Adipocyte (in vitro differentiated cells): ENCODE measurements at regions not wholly inside any gene's neighbourhood (a gene's known extent, or its start where the extent isn't known, plus 50 kb on each side); places are given as distances from the start of the nearest gene placed in this dataset.
"Not testable (repeated sequence)": the region's sequence is repeated elsewhere in the genome, so short reads cannot be mapped to it uniquely, and the experiment has no call there.

ENCODE experiments used
- DNase-seq: peaks from one replicate; pipeline ENCODE4 v3.0.0-alpha.2; 2015; ENCODE audit warnings: low read depth
- H3K27me3 ChIP-seq: replicated peaks from 2 replicates; pipeline ENCODE4 v1.7.0; 2013; ENCODE audit warnings: mild to moderate bottlenecking, low read length, moderate library complexity; ENCODE audit not compliant: control insufficient read depth, insufficient read depth
- H3K36me3 ChIP-seq: 2 replicates; pipeline ENCODE4 v1.7.0; 2013; ENCODE audit warnings: low read length, mild to moderate bottlenecking, moderate library complexity; ENCODE audit not compliant: control insufficient read depth, insufficient read depth, severe bottlenecking
- H3K4me1 ChIP-seq: 2 replicates; pipeline ENCODE4 v1.7.0; 2013; ENCODE audit warnings: mild to moderate bottlenecking, low read length, moderate library complexity; ENCODE audit not compliant: control insufficient read depth, insufficient read depth
- H3K4me3 ChIP-seq: 2 replicates; pipeline ENCODE4 v1.7.0; 2013; ENCODE audit warnings: mild to moderate bottlenecking, low read length, moderate library complexity
- H3K9ac ChIP-seq: 2 replicates; pipeline ENCODE4 v1.7.0; 2013; ENCODE audit warnings: mild to moderate bottlenecking, low read length, moderate library complexity
- H3K9me3 ChIP-seq: 2 replicates; pipeline ENCODE4 v1.7.0; 2013; ENCODE audit warnings: mild to moderate bottlenecking, low read length, moderate library complexity; ENCODE audit not compliant: control insufficient read depth

- no peak overlapping the region for H3K4me3 ChIP-seq
- no peaks in the 10 kb centered on the region for H3K36me3 ChIP-seq
- no peak for DNase-seq
- no peaks in the 10 kb centered on the region for H3K27me3 ChIP-seq
- no peaks in the 10 kb centered on the region for H3K9me3 ChIP-seq
- no peaks in the 10 kb centered on the region for H3K4me1 ChIP-seq
- H3K9ac ChIP-seq: no peak overlapping the region
Observed at GRCh38 chr3:87828046-87828445, 230.8 kb downstream of the CGGBP1 start.

GRCh38 chr3:87822563-87822962, 236.2 kb downstream of the CGGBP1 start:
- Histone ChIP-seq H3K27me3 (no peaks in the 10 kb centered on the region), H3K4me1 (no peaks in the 10 kb centered on the region), H3K4me3 (no peak overlapping the region), H3K9ac (no peak overlapping the region), H3K9me3 (no peaks in the 10 kb centered on the region), H3K36me3 (no peaks in the 10 kb centered on the region)
- DNase-seq: no peak

- H3K4me3 ChIP-seq, H3K9me3 ChIP-seq, H3K36me3 ChIP-seq, H3K4me1 ChIP-seq, DNase-seq, H3K27me3 ChIP-seq, H3K9ac ChIP-seq: not testable (repeated sequence)
Observed at GRCh38 chr3:87813503-87813902, 245.3 kb downstream of the CGGBP1 start.

GRCh38 chr3:87811953-87812352, 246.9 kb downstream of the CGGBP1 start:
- DNase-seq: no peak
- no peaks in the 10 kb centered on the region for H3K4me1 ChIP-seq
- H3K27me3 ChIP-seq: no peaks in the 10 kb centered on the region
- H3K4me3 ChIP-seq: no peak overlapping the region
- no peak overlapping the region for H3K9ac ChIP-seq
- H3K36me3 ChIP-seq: no peaks in the 10 kb centered on the region
- H3K9me3 ChIP-seq: no peaks in the 10 kb centered on the region

- DNase-seq: no peak
Observed at GRCh38 chr3:87810452-87811016, 248.3 kb downstream of the CGGBP1 start.

GRCh38 chr3:87805670-87806069, 253.1 kb downstream of the CGGBP1 start:
- Histone ChIP-seq H3K9ac (no peak overlapping the region), H3K9me3 (no peaks in the 10 kb centered on the region)

More at GRCh38 chr3:87810452-87811016, 248.3 kb downstream of the CGGBP1 start:
- Histone ChIP-seq H3K36me3 (no peaks in the 10 kb centered on the region), H3K27me3 (no peaks in the 10 kb centered on the region), H3K9me3 (no peaks in the 10 kb centered on the region), H3K4me3 (no peak overlapping the region), H3K9ac (no peak overlapping the region), H3K4me1 (no peaks in the 10 kb centered on the region)

GRCh38 chr3:87801409-87801808, 257.4 kb downstream of the CGGBP1 start:
- no peaks in the 10 kb centered on the region for H3K9me3 ChIP-seq
- no peak overlapping the region for H3K4me3 ChIP-seq
- no peak overlapping the region for H3K9ac ChIP-seq
- DNase-seq: no peak
- H3K4me1 ChIP-seq: no peaks in the 10 kb centered on the region
- peaks cover 4% of the 10 kb centered on the region for H3K27me3 ChIP-seq
- no peaks in the 10 kb centered on the region for H3K36me3 ChIP-seq

More at GRCh38 chr3:87805670-87806069, 253.1 kb downstream of the CGGBP1 start:
- Histone ChIP-seq H3K36me3 (no peaks in the 10 kb centered on the region), H3K4me1 (no peaks in the 10 kb centered on the region), H3K4me3 (no peak overlapping the region), H3K27me3 (peaks cover 4% of the 10 kb centered on the region)
- no peak for DNase-seq

GRCh38 chr3:87800516-87800915, 258.3 kb downstream of the CGGBP1 start:
- H3K4me1 ChIP-seq: no peaks in the 10 kb centered on the region
- no peak for DNase-seq
- H3K4me3 ChIP-seq: no peak overlapping the region
- no peak overlapping the region for H3K9ac ChIP-seq
- H3K9me3 ChIP-seq: no peaks in the 10 kb centered on the region
- no peaks in the 10 kb centered on the region for H3K36me3 ChIP-seq
- peaks cover 10% of the 10 kb centered on the region for H3K27me3 ChIP-seq

- Histone ChIP-seq H3K9me3 (no peaks in the 10 kb centered on the region), H3K9ac (no peak overlapping the region), H3K27me3 (peaks cover 23% of the 10 kb centered on the region), H3K36me3 (no peaks in the 10 kb centered on the region), H3K4me3 (no peak overlapping the region), H3K4me1 (no peaks in the 10 kb centered on the region)
- no peak for DNase-seq
Observed at GRCh38 chr3:87798567-87798947, 260.2 kb downstream of the CGGBP1 start.

GRCh38 chr3:87797872-87798566, 260.8 kb downstream of the CGGBP1 start:
- Histone ChIP-seq H3K4me3 (no peak overlapping the region), H3K9me3 (no peaks in the 10 kb centered on the region), H3K27me3 (peaks cover 28% of the 10 kb centered on the region), H3K36me3 (no peaks in the 10 kb centered on the region), H3K9ac (no peak overlapping the region), H3K4me1 (peaks cover 4% of the 10 kb centered on the region)
- no peak for DNase-seq

- DNase-seq: no peak
- H3K9me3 ChIP-seq: no peaks in the 10 kb centered on the region
Observed at GRCh38 chr3:87796843-87797185, 262.0 kb downstream of the CGGBP1 start.

More at GRCh38 chr3:87796843-87797185, 262.0 kb downstream of the CGGBP1 start:
- H3K9ac ChIP-seq: no peak overlapping the region
- H3K36me3 ChIP-seq: no peaks in the 10 kb centered on the region
- peaks cover 11% of the 10 kb centered on the region for H3K4me1 ChIP-seq
- no peak overlapping the region for H3K4me3 ChIP-seq
- peaks cover 40% of the 10 kb centered on the region for H3K27me3 ChIP-seq
